ENCODE measurements at regions not wholly inside any gene's neighbourhood (a gene's known extent, or its start where the extent isn't known, plus 50 kb on each side); places are given as distances from the start of the nearest gene placed in this dataset.

DNA sequence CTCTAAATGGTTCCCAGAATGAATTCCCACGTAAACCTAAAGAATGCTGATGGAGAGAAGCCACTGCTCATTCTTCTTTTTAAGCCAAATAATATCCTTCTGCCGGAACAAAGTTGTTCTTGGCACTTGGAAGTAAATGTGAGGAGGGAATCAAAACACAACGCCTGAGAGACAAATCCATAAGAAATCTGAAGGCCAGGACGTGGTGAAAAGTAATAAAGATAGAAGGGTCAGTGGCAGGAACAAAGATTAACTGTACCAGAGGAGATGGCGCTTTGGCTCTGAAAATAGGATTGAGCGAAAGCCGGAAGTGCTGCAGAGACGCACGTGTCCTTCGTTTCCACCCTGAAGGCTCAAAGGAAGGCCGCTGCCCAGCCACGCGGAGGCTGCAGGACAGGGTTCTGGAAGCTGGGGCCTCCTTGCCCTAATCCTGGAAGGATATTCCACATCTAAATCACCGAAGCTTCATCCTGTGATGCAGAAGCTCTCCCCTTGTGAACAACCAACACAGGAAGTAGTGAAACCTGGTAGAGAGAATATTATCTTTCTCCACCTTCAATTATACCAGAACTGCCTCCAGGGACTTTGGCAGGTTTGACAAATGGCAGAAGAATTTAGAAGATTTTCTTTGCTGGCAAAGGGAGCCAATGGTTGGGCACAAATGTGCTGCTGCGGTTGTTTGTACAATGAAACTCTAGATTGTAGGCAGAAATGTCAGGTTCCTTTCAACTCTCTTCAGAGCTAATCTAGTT lies 214.6 kb upstream of the SERP2 start:
- DNase-seq = no peak

DNA sequence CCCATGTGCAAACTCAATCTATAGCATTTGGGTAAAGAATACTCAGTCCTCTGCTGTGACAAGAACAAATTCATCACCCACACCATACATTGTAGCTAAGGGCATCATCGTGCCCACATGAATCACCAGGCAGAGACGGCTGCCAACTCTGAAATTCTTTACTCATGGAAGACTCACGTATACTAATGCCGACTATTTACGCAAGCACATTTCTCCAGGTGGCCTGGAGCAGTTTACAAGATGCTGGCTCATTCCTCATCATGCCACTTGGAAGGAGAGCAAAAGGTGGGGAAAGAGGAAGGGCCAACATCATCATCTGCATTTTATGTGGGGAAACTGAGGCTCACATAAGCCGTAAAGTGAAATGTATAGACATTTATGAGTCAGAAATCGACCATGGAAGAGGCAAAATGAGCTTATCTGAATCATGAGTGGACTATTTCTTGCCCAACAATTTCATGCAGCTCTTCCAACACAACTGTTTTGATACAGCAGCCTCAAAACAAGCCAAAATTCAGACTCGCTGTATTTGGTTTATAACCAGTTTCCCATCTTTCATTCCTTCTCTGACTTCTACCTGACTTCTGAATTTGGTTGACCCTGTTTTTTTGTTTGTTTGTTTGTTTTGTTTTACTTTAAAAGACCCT lies 213.9 kb upstream of the SERP2 start:
- no peak for DNase-seq

DNA sequence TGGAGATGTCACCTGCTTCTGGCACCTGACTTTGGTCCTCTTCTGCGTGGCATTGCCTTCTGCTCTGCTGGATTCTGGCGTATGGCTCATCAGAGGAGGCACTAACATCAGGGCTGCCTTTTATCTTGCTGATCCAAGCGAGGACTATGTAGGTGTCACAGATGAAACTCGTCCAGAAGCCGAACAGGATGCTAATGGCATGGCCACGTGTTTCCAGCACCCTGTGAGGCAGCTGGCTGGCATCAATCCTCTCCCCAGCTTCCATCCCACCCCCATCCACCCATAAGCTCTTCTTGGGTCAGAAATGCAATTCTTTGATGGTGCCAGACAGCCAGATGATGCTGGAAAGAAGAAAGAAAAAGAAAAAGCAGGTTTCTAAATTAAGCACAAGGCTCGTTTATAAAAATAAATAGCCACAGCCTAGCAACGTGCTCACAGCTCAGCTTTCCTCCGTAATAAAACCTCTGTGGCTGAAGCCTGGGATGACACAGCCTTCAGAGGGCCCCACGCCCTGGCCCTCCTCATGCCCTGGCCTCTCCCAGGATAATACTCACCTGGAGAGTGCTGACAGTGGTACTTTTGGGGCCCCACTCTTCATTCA lies 212.9 kb upstream of the SERP2 start:
- DNase-seq = no peak

DNA sequence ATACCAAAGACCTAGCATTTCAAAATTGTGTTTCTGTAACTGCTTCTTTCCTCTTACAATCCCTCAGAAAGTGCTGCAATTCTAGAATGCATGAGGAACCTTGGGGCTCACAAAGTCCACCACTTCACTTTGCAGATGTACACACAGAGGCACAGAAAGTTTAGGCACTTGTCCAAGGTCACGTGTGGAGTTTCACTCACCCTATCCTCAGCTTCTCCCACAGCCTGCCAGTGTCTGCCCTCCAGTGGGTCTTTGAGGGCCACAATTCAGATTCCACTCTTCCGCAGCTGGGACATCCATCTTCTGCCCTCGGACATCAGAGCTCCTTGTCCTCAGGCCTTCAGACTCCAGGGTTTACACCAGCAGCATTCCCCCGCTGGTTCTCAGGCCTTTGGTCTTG lies 210.5 kb upstream of the SERP2 start:
- DNase-seq = no peak

DNA sequence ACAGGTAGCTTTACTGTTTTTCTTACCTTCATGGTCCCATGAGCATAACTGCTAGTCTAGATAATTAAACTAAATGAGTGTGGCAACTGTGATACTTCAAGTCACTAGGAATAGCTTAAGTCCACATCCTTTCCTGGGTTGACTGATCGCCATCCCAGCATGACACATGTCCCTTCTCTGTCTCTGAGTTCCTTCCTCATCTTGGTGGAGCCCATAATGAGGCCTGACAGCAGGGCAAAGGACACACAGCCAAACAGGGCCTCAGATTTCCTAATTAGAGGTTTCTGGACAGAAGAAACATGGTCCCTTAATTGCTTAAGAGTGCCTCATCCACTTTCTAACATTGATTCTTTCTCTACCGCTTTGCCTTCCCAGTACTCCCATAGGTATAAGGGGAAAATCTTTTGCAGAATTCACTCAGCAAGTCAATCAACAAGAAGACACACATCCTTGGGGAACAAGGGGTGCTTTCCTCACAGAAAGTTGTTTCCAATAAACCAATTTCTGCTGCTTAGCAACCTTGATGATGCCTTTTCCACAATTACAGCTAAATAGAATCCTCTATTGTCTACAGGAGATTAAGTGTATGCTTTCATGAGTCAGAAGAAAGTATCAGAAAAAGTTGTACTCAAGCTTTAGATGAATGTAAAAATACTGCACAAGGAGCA lies 208.3 kb upstream of the SERP2 start:
- DNase-seq = no peak

DNA sequence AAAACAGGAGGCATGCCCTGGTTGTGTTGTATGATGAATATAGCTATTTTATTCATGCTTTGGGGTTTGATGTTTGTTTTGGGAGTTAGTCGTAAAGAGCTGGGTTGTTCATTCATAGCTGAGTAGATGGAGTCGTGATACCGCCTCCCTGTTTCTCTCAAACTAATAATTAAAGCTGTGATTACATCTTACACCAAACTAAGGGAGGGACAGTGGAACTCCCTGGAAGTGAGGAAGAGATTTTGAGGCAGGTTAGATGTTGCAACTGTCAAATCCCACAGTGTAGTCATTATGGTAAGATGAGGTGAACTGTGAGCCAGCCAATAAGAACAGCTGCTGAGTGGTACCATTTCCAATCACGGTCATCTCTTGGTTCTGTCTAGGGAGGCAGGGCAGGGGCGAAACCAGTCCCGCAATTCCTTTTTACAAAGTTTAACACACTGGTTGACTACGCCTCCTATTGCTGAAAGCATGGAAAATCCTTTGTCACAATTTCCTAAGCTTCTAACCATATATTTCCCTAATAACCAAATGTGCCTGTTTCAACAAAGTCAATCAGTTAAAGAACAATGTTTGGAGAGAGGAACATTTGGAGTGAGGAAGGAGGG lies 207.6 kb upstream of the SERP2 start:
- no peak for DNase-seq

DNA sequence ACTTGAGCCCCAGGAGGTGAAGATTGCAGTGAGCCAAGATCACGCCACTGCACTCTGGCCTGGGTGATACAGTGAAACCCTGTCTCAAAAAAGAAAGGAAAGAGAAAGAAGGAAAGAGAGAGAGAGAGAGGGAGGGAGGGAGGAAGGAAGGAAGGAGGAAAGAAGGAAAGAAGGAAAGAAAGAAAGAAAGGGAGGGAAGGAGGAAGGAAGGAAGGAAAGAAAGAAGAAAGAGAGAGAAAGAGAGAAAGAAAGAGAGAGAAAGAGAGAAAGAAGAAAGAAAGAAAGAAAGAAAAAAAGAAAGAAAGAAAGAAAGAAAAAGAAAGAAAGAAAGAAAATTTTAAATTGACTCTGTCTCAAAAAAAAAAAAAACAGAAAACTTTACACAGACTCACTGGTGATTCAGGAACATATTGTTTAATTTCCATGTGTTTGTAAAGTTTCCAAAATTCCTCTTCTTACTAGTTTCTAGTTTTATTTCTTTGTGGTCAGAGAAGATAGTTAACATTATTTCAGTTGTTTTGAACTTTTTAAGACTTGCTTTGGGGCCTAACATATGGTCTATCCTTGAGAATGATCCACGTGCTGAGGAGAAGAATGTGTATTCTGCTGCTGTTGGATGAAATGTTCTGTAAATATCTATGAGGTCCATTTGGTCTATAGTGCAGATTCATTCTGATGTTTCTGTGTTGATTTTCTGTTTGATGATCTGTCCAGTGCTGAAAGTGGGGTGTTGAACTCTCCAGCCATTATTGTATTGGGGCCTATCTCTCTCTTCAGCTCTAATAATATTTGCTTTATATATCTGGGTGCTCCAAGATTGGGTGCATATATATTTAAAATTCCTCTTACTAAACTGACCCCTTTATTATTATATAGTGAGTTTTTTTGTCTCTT lies 204.4 kb upstream of the SERP2 start:
- no peak for DNase-seq

DNA sequence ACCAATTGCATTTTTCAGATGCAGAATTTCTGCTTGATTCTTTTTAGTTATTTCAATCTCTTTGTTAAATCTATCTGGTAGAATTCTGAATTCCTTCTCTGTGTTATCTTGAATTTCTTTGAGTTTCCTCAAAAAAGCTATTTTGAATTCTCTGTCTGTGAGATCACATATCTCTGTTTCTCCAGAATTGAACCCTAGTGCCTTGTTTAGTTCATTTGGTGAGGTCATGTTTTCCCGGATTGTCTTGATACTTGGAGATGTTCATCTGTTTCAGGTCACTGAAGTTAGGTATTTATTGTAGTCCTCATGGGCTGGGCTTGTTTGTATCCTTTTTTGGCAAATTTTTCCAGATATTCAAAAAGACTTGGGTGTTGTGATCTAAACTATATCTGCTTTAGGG lies 202.9 kb upstream of the SERP2 start:
- DNase-seq = no peak

DNA sequence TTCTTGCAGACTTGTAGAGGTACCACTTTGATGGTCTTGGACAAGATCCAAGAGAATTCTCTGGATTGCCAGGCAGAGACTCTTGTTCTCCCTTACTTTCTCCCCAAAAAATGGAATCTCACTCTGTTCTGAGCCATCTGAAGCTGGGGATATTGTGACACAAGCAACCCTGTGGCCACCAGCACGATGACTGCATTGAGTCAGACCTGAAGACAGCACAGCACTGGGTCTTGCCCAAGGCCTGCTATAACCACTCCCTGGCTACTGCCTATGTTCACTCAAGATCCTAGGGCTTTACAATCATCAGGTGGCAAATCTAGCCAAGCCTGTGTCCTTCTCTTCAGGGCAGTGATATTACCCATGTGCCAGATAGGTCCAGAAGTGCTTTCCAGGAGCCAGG lies 202.5 kb upstream of the SERP2 start:
- DNase-seq = no peak

DNA sequence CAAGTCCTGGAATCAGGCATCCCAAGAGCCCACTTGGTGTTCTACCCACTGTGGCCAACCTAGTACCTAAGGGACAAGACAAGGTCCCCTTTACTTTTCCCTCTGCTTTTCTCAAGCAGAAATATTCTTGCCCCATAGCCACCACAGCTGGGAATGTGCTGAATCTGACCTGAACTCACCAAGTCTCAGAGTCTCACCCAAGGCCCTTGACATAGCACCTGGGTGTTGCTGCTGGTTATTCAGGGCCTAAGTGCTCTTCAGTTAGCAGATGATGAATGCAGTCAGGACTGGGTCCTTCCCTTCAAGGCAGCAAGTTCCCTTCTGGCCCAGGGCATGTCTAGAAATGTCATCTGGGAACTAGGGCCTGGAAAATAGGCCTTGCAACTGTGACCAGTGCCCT lies 201.8 kb upstream of the SERP2 start:
- no peak for DNase-seq

DNA sequence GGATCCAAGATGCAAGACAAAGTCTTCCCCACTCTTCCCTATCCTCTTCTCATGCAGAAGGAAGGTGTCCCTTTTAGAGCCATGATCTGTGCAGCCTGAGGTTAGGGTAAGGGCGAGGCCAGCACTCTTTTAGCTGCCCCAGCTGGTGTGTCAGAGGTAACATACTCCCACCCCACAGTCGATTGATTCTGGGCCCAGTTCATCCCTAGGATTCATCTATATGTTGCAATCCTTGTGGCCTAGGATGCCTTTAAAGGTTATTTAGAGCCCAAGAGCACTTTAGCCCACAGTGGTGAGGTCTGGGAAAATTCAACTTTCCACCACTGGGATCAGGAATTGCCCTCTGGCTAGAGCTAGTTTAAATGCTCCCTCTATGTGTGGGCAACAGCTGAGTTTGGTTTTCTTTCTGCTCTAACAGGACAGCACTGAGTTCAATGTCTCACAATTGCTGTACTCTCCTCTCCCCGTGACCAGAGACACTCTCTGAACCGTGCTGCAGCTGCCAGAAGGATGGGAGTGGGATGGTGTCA lies 201.3 kb upstream of the SERP2 start:
- DNase-seq = no peak

DNA sequence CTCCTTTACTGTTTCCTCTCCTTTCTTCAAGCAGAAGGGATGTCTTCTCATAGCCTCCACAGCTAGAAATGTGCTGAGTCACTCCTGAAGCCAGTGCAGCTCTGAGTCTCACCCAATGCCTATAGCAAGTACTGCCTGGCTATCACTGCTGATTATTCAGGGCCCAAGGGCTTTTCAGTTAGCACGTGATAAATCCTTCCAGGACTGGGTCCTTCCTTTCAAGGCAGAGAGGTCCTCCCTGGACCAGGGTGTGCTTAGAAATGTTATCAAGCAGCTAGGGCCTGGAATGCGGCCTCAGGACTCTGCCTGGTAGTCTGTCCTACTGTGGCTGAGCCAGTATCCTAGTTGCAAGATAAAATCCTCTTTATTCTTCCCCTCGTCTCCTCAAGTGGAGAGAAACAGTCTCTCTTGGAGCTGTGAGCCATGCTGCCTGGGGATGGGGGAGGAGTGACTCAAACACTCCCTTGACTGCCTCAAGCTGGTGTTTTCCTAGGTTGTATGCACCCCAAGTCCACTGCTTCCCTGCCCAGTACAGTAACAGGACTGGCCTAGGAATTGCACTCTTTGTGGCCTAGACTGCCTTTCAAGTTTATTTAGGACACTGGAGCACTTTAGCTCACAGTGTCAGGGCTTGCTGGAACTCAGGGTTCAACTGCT lies 198.7 kb upstream of the SERP2 start:
- DNase-seq = no peak

DNA sequence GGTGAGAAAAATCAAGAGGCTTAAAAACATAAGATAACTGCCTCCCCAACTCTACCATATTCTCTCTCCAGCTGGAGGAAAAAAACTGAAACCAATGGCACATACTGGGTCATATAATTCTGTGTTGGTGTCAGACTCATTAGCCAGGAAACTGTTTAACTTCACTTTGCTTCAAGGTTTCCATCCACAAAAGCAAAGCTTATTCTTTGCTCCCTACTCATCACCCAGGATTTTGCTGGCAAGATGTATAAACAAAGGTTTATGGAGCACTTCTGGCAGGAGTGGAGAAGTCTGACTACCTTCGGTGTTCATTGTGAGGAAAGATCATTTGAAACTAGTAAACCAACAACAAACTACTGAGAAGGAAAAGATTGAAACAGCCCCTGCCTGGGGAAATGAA lies 197.5 kb upstream of the SERP2 start:
- DNase-seq = no peak

DNA sequence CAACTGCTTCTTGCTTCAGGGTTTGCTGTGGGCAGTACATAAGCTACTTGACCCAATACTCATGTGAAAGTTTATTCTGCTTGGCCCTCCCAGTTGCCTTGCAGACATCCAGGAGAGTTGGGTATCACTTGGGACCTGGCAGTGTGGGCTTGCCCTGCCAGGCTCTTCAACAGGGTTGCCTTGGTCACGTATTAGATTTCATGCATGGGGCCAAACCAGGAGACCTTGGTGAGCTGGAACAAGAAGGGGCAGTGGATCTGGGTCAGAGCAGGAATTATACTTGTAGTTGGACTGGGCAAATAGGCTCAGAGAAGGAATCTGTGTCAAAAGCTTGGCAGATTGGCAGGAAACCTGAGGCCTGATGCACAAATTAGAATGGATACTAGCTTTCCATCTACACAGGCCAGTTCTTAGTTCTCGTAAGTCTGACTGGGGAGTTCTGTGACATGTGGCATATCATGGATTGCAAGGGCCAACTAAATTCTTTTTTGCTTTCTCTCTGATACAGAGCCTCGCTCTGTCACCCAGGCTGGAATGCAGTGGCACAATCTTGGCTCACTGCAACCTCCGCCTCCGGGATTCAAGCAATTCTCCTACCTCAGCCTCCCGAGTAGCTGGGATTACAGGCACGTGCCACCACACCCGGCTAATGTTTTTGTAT lies 192.6 kb upstream of the SERP2 start:
- DNase-seq = no peak

DNA sequence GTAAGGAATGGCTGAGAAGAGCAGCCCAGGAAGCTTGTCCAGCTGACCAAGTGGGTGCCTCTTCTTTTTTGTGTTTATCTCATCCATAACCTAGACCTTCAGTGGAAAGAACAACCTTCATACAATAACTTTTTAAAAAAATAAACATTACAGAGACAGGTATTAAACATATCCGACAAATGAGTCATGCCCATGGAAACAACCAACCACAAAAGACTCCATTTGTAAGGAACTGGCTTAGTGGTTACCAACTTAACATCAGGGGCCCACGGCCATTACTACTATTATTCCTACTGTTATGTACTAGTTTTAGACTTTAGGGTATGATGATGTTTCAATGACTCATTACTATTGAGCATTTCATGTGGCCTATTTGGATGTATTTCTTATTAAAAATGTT lies 191.7 kb upstream of the SERP2 start:
- no peak for DNase-seq

DNA sequence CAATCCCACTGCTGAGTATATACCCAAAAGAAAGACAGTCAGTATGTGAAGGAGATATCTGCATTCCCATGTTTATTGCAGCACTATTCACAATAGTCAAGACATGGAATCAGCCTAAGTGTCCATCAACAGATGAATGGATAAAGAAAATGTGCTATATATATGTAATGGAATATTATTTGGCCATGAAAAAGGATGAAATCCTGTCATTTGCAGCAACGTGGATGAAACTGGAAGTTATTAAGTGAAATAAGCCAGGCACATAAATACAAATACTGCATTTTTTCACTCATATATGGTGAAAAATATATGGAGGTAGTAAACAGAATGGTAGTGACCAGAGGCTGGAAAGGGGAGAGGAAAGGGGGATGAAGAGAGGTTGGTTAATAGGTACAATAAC lies 188.9 kb upstream of the SERP2 start:
- no peak for DNase-seq

DNA sequence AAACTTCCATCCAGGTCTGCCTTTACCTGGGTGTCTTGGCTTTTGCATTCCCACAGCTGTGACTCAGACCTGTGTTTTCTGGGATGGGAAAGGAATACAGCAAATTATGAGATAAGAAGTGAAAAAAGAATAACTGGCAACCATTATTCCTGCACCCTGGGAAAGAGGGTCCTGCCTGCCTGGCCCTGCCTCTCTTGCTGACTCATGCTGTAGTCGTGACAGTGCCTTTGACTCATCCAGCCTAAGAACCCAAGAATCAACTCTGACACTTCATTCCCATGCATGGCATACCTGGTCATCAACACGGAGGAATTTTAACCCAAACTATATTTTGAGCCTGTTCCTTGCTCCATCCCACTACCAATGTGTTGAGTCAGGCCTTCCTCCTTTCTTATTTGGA lies 185.4 kb upstream of the SERP2 start:
- no peak for DNase-seq

DNA sequence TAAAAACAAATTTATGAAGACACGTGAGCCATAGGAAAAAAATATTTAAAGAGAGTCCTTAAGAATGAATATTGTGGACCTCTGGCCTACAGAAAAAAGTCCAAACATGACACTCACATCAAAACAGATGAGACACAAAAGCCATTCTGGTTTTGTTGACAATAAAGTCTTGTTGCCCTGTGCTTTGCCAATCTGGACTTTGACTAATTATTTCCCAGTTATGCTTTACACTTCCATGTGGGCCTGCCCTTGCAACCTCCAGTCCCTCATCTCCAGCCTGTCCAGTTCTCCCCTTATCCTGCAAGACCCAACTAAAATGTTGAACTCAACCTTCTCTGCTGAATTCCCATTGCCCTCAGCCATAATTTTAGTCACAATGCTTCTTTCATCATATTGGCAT lies 184.5 kb upstream of the SERP2 start:
- DNase-seq = no peak

DNA sequence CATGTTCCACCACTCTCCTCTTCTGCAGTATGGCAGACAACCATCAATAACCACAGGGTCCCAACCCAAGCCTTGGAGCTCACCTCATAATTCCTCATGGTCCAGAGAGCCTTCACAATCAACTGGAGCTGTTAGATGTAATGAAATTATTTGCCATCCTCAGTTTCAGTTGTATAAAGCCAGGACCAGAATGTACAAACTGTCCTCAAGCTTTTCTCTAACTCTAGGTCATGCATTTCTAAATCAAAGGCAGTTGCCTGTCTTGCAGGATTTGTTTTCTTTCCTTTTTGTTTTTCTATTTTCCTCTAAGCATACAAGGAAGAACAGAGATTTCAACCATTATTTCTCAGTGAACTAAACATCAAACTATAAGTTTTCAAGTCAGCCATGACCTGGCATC lies 182.5 kb upstream of the SERP2 start:
- no peak for DNase-seq

DNA sequence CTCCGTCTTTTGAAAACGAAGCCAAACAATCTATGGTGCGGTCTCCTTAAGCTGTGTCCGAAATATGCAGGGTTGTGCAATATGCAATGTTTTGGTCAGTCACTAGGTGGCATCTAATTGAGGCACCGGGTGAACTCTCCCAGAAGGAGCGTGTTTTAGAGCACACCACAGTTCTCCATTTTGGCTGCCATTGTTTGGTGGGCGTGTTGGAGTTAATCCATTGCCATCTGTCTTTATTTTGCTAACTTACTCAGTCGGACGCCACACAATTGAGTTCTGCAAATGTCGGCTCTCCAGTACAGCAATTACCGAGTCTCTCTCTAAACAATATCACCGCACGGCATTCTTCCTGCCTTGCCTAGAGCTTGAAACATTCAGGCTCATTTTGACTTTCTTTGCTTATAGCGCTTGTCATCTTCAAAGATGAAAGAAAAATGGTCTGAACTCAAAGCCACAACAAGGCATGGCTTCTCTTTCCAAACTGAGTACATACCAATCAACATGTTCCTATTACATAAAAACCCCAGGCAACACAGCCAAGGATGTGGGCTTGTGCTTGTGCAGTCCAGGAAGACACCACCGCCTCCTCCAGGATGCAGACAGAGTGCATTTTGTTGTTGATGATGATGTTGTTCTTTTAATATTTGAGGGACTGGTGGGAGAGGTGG lies 182.0 kb upstream of the SERP2 start:
- peak; percentile 37 for DNase-seq

DNA sequence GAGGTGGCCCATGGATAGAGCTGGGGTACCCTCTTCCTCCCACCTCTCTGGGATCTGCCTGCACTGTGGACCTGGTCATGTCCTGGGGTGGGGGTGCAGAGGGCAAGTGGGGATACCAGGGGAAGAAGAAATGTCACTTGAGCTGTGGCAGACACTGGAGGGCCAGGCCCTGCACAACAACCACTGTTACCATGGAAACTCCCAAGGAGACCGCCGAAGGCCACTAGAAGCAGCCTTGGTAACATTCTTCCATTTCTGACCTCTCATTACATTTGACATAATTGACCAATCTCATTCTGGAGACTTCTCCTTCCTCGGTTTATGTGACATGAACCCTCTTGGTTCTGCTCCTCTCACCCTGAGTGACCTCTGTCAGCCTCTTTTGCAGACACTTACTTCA lies 179.9 kb upstream of the SERP2 start:
- DNase-seq = no peak

Data from NCI-H187 treated with DMSO at 0.1 percent for 48 hours (cell line).